CD4-positive, alpha-beta T cell treated with Interleukin-21 for 1 hour (primary cell): ENCODE measurements at regions not wholly inside any gene's neighbourhood (a gene's known extent, or its start where the extent isn't known, plus 50 kb on each side); places are given as distances from the start of the nearest gene placed in this dataset.

Source experiments
- DNase-seq: peaks from one replicate; pipeline ENCODE4 v3.0.0-alpha.2; 2020

DNA sequence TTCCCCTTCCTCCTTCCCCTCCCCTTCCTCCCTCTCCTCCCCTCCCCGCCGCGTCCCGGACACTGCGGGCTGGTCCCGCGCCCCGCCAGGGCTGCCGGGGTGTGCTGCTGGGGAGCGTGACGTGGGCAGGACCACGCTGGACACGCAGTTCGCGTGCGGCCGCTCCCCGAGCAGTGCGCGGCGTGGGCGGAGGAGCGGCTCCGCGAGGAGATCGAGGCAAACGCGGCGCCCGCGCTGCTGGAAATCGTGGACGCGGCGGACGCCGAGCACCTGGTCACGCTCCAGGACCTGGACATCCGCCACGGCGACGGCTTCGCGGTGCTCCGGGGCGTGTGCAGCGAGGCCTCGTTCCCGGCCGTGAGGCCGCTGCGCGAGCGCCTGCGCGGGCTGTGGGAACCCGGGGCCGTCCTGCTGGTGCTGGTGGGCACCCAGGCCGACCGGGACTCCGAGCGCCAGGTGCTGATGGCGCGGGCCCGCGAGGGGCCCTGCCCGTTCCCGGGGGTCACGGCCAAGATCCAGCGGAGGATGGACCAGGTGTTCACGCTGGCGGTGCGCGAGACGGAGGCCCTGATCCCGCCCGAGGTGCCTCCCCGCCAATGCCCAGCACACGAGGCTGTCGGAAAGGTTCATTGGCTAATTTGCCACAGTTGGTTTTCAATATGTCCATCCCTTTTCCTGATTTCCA, 84.3 kb downstream of the TNFAIP2 start:
- no peak for DNase-seq

DNA sequence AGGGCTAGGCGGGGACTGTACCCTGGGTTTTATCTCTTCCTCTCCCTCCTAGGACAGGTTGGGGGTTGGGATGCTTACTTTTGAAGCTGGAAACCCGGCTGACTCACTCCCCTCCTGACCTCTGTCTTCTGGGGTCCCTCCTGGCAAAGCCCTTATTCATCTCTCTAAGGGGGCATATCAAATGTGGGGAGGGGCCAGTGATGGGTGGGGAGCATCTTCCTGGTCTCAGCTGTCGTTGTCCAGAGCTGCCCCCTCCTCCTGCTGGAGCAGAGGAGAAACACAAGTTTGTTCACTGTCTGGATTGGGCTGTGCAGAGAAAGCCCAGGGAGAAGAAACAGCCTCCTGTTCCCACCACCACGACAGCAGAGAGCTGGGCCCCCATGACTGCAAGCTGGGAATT, 85.8 kb downstream of the TNFAIP2 start:
- DNase-seq: no peak

DNA sequence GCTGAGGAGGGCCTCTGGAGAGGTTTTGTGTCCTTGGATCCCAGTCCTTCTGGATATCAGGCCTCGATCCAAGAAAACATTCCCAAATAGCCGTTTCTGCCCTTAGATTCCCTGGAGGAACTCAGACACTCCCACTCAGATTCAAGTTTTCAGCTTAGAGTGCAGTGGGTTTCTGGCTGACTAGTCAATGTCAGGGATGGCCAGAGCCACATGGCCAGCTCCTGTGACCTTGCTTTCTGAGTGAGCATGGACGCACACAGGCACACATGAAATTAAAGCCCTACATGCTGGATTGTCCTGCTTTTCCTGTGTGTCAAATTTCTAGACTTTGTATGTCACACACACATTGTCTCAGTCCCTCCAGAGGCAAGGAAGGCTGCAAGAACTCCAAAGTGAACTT, 86.2 kb downstream of the TNFAIP2 start:
- DNase-seq: no peak

DNA sequence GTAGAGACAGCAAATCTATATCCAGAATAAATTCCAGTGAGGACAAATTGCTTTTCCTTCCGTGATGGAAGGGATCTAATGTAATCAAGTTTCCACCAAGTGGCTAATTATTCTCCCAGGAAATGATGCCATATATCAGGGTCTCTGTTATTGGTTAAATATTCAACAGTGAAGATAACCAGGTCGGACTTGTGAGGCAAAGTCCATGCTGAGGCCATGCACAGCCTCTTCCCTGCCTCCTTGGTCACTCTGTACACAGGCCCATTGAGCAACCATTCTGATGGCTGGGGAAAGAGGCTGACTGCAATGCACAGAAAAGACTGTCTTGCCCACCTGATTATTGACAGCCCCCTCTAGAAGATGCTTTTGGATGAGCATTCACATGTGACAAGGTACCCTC, 90.1 kb downstream of the TNFAIP2 start:
- no peak for DNase-seq

DNA sequence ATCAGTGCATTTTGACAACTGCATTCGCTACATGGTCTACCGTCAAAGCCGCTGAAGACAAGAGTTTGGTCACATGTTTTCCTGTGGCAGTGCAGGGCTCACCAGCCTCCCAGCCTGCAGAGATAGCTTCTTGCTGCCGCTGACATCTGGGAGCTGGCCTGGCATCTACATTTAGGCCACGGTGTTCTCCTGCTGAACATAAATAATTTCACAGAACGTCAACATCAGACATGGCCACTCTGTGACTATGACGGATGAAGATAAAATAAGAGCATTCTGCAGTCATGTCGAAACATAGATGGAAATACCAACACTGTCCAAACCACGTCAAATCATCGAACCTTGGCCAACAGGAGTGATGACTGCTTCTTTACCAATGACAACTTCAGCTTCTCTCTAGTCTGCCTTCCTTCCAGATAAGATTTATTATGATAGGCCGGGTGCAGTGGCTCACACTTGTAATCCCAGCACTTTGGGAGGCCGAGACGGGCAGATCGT, 91.2 kb downstream of the TNFAIP2 start:
- no peak for DNase-seq

DNA sequence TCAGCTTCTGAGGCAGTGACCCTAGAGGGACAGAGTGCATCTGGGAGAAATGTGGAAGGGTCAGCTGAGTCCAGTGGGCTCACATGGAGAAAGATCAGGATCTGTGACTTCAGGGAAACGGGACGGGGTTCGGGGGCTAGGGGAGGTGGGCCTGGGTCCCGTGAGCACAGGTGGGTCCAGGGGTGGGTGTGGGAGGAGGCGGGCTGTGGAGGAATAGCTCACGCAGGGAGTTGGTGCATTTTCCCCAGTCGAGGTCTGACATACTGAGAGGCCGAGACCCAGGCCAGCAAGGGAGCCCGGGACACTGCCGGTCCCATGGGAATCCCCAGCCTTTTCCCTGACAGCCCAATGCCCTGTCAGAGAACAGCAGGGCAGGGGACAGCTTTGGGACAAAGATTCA, 93.1 kb downstream of the TNFAIP2 start:
- no peak for DNase-seq

DNA sequence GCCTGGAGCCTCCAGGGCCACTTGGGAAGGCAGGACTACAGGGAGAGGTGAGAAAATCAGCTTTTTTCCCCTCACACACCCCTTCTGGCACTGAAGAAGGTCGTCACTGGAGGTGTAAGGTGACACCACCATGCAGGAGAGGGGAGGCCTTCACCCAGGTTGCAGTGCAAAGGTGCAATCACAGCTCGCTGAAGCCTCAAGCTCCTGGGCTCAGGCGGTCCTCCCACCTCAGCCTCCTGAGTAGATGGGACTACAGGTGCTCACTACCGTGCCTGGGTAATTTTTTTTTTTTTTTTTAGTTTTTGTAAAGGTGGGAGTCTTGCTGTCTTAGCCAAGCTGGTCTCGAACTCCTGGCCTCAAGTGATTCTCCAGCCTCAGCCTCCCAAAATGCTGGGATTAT, 93.6 kb downstream of the TNFAIP2 start:
- no peak for DNase-seq

DNA sequence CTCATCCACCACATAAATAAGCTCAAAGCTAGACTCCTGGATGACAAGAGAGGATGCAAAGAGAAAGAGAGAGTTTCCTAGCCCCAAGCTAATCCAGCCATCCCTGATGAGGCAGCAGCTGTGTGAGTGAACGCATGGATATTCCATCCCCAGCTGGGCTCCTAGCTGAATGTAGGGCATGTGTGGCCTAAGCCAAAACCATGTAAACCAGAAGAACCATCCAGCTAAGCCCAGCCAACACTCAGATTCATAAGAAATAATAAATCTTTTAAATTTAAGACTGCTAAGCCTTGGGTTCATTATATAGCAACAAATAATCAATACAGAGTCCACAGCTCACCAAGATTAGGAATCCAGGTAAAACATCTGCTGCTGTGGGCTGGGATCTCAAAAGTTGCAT, 94.3 kb downstream of the TNFAIP2 start:
- DNase-seq: no peak

DNA sequence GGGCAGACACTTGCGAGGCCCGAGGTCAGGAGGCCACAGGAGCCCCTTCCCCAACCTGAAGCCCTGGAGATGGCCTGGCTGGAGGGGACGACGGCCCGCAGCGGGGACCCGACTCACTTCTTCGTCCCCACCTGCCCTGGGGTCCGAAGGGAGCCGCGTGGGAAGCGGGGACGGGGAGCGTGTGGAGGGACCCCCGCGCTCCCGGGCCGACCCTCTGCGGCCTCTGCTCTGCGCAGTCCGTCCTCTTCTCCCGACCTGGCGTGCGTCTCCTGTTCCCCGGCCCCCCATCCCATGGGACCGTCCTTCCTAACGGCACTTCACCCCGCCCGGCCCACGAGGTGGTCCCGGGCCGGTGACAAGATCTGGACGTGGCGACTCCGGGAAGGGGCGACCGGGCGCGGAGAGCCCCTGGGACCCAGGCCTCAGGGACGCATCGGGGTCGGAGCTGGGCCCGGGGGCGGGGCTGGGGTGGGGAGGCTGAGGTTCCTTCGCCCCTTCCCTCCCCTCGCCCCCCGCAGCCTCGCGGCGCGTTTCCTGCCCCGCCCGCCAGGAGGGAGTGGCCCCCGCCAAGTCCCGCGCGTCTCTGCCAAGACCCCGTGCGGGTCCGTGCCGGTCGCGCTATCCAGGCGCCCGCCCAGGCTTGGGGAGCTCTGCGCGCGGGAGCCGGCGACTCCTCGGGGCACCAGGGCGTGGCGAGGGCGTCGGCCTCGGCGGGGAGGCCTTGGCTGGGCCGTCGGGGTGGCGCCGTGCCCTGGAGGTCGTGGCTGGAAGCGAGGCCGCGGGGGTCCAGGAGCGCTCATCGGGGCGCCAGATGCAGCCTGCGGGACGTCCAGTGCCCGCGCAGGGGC, 97.1 kb downstream of the TNFAIP2 start:
- no peak for DNase-seq

DNA sequence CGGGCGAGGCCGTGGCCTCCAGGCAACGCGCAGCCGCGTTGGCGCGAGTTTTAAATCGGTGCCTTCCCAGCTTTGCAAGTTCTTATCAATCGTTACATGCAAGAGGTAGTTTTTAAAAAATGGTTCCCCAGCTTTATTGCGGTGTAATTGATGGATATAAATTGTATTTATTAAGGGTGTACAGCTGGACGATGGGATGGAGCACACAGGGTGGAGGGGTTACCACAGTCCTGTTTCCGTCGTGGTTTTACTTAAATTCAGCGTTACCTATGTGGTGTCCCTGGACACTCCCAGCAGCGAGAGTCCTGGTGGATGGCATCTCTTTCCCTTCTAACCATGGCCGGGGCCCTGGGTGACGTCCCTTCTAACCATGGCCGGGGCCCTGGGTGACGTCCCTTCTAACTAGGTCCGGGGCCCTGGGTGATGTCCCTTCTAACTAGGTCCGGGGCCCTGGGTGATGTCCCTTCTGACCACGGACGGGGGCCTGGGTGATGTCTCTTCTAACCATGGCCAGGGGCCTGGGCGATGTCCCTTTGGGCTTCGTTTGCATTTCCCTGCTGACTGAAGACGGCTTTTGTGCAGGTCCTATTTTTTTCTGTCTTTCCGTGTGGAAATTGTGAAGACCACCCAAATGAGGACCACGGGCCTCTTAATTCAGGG, 97.9 kb downstream of the TNFAIP2 start:
- no peak for DNase-seq

DNA sequence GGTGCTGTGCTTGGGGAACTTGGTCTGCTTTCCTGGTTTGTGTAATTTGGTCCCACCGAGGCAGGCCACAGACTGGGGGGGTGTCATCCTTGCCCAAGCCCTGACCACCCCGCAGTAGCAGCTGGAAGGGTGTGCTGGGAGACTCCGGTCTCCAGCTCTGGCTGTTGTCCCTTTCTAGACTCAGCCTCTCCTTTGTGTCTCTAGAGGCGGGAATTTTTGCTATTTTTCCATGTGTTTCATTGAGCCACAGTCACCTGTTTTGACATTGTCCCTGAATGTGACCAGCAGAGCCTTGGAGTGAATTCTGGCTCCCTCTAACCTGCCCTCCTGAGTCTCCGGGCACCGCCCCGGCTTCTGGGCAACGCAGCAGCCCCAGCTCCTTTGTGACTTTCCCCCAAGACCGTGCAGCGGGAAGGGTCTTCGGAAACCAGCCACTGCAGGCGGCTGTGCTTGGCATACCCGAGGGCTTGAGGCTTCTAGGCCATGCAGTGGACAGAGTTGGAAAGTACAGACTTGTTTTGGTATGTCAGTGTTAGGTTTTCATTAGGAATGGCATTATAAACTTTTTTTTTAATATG, 98.6 kb downstream of the TNFAIP2 start:
- DNase-seq: no peak

DNA sequence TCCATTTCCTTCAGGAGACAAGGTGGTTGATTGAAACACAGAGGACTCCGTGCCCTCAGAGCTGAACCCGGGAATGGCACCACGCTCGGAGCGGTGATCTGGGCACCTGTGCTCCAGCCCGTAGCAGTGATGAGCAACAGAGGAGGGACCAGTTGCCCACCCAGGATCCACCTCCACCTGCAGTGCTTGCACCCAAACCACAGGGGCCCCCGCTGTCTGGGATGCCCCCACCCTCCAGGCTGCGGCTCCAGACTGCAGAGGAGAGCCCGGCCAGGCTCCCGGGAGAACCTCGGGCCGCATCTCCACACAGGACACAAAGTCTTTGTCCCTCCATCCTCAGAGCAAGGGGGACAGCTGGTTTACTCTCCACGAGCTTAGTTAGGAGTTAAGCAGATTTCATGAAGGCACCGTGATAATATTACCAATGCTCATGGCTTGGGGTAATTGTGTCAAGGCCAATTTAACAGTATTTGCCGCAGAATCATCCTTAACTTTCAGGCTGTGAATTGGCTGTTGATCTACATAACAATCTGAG, 100.6 kb downstream of the TNFAIP2 start:
- no peak for DNase-seq

DNA sequence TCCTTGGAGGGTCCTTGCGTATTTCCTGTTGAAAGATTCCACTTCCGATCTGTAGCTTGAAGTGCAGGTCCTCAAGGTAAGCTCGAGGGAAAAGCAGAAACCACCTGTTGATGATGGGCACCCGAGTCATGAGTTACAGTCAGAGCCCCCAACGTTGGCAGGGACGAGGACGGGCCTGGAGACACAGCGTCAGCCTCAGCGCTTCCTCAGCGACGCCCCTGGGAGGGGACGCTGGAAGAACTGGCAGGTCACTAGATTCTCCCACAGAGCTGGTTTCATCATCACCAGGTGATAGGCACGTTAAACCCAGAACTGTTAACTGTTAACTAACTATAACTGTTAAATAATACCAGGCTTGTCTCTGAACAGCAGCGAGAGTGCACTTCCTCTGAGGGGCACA, 101.8 kb downstream of the TNFAIP2 start:
- no peak for DNase-seq

DNA sequence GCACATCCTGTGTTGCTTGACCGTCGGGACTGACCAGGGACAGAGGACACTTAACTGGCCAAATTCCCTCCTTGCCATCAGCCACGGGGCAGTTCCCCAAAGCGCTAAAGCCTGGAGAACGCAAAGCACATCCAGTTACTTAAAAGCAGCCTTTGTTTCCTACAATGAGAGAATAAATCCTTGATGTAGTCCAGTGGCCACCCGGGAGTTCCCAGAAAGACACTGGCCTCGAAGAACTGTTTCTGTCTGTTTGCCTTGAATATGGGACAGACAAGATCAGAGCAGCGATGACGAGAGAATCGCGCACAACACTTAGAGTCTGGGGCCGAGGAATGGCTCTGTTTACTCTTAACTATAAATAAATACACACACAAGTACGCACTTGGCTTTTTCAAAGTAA, 102.2 kb downstream of the TNFAIP2 start:
- no peak for DNase-seq

DNA sequence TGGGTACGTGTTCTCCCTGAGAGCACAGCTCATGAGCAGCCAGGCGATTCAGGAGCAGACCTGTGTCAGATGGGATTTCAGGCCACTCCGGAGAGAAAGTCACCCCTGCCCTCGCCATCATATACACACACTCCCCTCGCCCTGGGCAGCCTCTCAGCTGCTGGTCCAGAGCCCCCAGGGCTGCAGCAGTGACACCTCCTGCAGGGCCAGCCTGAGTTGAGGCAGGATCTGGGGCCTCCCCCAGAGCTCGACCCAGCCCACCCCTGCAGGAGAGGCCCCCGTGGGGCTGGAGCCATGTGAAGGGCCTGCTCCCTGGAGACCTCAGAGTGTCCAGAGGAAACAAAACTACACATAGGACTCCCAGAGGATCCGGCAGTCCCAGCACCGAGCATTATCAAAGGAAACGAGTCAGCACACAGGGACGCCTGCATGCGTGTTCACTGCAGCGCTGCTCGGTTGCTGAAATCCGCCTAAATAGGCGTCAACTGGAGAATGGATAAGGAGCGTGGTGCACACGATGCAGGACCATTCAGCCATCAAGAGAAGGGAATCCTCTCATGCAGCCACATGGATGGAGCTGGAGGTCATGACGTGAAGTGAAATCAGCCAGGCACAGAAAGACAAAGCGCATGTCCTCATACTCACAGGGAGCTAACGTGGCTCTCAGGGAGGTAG, 104.0 kb downstream of the TNFAIP2 start:
- DNase-seq: no peak

DNA sequence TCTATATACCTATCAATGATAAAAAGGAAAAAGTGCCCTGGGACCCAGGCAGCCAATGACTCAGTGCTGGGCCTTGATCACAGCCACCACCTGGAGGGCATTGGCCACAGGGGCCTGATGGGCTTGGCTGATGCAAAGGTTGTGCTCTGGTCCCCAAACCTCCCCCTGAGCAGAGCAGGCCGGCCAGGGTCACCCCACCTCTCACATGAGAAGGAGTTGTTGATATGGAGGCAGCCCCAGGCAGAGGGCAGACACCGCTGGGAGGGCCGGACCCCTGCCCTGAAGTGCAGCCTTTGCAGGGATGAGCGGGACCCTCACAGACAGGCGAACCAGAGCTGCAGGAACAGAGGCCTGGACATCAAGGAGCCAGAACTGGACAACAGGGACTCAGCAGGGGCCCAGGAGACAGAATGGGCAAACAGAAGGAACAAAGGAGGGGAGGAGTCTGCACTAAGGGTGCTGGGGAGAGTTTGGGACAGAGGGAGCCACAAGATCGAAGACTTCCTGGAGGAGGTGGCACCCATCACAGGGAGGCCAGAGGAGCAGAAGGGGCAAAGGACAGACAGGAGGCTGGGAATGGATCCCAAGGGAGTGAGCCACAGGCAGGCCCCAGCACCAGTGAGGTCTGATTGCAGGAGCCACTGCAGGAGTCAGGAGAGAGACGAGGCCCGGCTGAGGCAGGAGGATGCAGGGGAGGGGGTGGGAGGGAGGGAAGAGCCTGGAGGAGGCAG, 105.0 kb downstream of the TNFAIP2 start:
- no peak for DNase-seq

DNA sequence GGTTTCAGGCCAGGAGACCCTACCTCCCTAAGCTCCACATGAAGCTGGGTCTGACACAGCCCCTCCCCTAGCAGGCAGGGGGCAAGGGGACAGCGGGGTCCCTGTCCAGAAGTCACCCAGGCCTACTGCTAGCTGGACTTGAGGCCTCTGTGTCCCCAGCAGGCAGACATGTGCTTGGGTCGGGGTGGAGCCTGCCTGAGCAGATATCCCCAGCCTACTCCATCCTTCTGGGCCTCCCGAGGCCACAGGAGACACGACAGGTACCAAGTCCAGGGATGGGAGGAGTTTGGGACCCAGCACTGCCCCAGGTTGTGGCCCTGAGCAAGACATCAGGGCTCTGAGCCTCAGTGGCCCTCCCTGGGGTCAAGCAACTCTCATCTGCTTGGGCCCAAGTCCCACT, 105.2 kb upstream of the EIF5 start:
- no peak for DNase-seq

DNA sequence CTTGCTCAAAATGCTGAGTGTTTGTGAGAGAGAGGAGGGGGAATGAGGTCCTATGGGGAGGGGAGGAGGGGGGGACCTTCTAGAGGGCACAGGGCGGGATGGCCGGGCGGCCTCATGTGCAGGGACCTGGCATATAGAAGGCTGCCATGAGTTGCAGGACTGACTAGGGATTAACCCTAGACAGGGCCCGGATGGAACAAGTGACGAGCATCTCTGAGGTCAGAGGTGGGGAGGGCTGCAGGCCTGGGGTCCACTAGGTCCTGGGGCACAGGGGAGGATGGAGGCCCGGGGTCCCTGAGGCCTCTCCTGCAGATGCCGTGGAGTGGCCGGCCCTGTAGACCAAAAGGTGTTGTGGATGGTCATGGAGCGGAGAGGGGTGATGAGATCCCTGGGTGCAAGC, 104.0 kb upstream of the EIF5 start:
- no peak for DNase-seq

DNA sequence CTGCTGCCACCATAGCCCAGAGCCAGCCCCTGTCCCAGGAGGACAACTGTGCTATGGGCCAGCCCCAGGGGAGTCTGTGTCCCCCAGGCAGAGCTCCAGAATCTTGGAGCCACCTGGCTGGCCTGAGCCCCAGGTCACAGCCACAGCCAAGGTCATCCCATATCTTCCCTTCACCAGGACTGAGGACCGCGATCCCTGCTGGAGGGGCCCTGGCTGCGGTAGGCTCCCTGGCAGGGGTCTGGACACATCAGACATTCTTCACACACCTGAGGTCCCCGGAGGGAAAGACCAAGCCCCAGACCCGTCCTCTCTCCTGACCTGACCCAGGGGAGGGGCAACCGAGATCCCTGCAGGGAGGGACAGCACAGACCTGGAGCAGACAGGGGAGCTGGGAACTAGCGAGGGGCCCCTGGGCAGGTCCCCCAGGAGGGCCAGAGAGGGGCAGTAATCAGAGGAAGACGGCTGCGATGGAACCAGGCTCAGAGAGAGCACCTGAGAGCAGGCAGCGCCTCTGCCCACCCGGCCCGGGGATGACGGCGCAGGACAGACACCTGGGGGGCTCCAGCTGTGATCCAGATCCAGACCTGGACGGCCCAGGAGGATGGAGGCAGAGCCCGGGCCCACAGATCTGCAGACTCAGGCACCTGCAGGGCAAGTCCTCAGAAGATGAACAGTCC, 103.2 kb upstream of the EIF5 start:
- DNase-seq: no peak

DNA sequence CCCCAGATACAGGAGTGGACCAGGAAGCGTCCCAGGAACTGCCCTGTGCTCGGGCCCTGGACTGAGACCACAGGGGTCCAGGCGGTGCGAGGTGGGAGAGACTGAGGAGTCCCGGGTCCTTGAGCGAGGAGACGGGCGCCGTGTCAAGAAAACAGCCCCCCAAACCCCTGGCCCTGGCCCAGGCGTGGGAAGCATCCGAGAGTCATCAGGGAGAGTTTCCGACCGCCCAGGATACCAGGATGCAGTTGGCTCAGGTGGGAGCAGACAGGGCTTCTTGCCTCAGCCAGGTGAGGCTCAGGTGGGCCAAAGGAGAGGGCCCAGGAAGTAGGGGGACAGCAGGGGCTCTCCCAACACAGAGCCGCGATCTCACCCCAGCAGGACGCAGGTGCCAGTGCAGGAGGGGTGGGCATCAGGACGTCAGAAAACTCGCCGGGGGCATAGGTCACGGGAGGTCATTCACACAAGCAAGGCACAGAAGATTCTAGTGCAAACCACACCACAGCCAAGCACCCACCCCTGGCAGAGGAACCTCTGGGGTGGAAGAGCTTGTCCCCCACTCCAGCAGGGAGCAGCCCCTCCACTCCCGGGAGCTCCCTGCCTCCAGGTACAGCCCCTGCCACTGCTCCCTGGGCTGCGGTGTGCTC, 102.5 kb upstream of the EIF5 start:
- no peak for DNase-seq
